ENCODE measurements at regions not wholly inside any gene's neighbourhood (a gene's known extent, or its start where the extent isn't known, plus 50 kb on each side); places are given as distances from the start of the nearest gene placed in this dataset.

DNA sequence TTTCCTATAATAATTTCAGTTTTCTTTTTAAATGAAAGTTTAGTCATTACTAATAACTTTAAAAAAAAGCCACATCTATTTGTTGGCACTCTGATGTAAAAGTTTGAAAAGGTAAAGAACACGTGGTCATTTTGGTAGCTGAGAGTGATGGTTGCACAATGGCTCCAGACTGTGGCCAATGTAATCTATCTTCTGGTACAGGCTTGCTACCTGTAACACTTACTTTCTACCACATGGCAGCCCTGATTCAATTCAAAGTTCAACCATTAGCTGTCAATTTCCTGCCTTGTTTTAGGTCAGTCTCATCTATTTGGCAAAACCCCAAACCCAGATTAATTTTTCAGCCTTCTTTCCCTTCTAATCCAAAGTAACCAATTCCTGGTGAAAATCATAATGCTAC, 126.1 kb downstream of the TUSC7 start:
- Histone ChIP-seq H3K4me3 (no peak overlapping the region), H3K27ac (no peak overlapping the region), H3K9ac (ENCODE audit: low read depth in 2 of 2, low read length in 2 of 2) (no peak overlapping the region), H3K9me3 (no peaks in the 10 kb centered on the region), H3K36me3 (no peaks in the 10 kb centered on the region), H3K4me1 (no peaks in the 10 kb centered on the region), H3K27me3 (no peaks in the 10 kb centered on the region)
- intact Hi-C loops (cut with DNase I): no loop called here
- DNase-seq: no peak
- TF ChIP-seq, protein P1, sequence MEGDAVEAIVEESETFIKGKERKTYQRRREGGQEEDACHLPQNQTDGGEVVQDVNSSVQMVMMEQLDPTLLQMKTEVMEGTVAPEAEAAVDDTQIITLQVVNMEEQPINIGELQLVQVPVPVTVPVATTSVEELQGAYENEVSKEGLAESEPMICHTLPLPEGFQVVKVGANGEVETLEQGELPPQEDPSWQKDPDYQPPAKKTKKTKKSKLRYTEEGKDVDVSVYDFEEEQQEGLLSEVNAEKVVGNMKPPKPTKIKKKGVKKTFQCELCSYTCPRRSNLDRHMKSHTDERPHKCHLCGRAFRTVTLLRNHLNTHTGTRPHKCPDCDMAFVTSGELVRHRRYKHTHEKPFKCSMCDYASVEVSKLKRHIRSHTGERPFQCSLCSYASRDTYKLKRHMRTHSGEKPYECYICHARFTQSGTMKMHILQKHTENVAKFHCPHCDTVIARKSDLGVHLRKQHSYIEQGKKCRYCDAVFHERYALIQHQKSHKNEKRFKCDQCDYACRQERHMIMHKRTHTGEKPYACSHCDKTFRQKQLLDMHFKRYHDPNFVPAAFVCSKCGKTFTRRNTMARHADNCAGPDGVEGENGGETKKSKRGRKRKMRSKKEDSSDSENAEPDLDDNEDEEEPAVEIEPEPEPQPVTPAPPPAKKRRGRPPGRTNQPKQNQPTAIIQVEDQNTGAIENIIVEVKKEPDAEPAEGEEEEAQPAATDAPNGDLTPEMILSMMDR (IDR thresholded peaks at IDR 0.05): no peak

DNA sequence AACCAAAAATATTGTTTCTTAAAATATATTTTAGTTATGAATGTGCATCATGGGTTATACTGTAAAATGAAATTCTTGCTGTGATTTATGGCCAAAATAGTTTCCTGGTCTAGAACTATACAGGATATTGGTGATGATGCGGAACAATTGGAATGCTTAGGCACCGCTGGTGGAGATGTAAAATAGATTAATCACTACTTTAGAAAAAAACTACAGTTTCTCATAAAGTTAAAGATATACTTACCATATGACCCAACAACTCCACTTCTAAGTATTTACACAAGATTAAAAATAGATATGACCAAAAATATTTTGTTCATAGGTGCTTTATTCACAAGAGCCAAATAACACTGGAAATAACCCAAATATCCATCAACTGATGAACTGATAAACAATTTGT, 126.7 kb downstream of the TUSC7 start:
- TF ChIP-seq, protein P1 (IDR thresholded peaks at IDR 0.05): no peak
- Histone ChIP-seq H3K4me3 (no peak overlapping the region), H3K36me3 (no peaks in the 10 kb centered on the region), H3K4me1 (no peaks in the 10 kb centered on the region), H3K27ac (no peak overlapping the region), H3K9me3 (no peaks in the 10 kb centered on the region), H3K27me3 (no peaks in the 10 kb centered on the region), H3K9ac (ENCODE audit: low read depth in 2 of 2, low read length in 2 of 2) (no peak overlapping the region)
- intact Hi-C loops (cut with DNase I): no loop called here
- DNase-seq: no peak

DNA sequence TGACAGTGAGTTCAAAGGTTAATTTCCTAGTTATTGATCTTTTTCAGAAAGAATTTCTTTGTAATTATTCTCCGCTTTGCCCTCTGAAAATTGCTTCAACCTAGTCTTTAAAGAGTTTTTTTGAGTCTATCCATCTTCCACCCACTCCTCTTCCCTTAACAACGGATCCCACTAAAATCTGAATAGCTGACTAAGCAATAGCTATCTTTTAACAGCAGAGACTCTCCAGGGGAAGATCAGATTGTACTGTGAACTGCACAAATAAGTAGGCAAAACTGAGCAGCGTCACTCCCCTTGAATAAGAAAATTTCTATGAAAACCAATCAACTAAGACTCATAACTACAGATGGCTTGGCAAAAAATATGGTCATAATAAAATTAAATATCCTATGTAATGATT, 127.9 kb downstream of the TUSC7 start:
- Histone ChIP-seq H3K9ac (ENCODE audit: low read depth in 2 of 2, low read length in 2 of 2) (no peak overlapping the region), H3K9me3 (no peaks in the 10 kb centered on the region), H3K4me3 (no peak overlapping the region), H3K27me3 (no peaks in the 10 kb centered on the region), H3K27ac (no peak overlapping the region), H3K4me1 (no peaks in the 10 kb centered on the region), H3K36me3 (no peaks in the 10 kb centered on the region)
- TF ChIP-seq, protein P1 (IDR thresholded peaks at IDR 0.05): no peak
- DNase-seq: no peak
- intact Hi-C loops (cut with DNase I): no loop called here

DNA sequence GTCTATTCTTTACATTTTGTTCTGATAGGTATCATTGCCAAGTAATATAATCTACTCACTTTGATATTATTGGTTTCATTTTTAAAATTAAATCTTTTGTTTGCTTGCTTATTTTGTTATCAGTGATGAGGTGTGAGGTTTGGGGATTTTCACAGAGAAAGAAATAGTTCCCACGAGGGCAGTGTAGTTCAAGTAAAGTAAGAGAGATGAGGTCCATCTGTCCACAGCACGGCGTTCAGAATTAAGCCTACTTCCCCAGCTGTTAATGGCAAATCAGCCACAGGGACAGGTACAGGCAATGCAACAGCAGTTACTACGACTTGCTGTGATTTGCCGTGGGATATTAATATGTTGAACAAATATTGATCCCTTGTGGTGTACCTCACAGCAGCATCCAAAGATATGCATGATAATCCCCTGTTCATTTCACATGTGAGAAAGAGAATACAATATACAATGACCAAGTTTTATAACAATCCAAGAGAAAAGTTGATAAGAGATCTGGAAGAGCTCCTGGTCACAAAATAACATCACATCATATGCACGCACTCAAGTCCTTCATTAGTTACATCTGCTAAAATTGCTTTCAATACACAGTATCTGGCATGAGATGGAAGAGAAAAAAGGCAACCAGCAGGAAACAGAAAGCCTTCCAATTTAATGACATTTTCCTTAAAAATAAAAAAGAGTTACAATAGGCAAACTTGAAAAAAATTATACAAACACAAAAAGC, 131.6 kb downstream of the TUSC7 start:
- TF ChIP-seq, protein P1 (IDR thresholded peaks at IDR 0.05): no peak
- H3K27ac ChIP-seq: no peak overlapping the region
- no peak overlapping the region for H3K4me3 ChIP-seq
- H3K4me1 ChIP-seq: no peaks in the 10 kb centered on the region
- no peak overlapping the region for H3K9ac ChIP-seq (ENCODE audit: low read depth in 2 of 2, low read length in 2 of 2)
- no peaks in the 10 kb centered on the region for H3K27me3 ChIP-seq
- DNase-seq: no peak
- no peaks in the 10 kb centered on the region for H3K36me3 ChIP-seq
- H3K9me3 ChIP-seq: no peaks in the 10 kb centered on the region
- intact Hi-C loops (cut with DNase I): no loop called here

DNA sequence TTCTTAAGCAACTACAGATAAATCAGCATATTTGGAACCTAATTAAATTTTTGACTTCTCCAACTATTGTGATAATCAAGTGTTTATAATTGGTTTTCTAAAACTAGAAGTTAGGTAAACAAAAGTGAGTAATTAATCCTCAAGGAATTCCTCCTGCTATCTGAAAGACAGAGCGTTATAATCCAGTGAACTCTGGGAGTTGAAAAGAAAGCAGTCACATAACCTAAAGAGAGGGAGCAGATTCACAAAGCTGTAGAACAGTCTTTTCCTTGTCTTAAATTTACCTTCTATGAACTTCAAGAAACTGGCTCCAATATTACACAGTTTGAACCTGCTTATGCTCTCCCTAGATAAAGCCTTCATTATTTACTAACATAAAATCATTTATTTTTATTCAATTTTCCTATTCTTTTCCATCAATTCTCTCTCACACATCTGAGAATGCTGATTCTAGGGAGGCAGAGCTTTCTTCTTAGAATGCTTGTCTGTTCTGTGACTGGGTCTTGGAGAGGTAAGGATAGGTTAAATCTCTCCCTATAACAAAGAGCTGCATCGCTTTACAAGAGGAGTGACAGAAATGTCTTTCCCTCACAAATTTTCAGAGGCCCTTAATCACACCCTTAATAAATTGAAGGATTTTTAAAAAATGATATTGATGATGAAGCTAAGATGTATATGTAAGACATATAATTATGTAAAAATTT, 132.8 kb downstream of the TUSC7 start:
- Histone ChIP-seq H3K9ac (ENCODE audit: low read depth in 2 of 2, low read length in 2 of 2) (no peak overlapping the region), H3K4me3 (no peak overlapping the region), H3K27ac (no peak overlapping the region), H3K4me1 (no peaks in the 10 kb centered on the region), H3K27me3 (no peaks in the 10 kb centered on the region), H3K9me3 (no peaks in the 10 kb centered on the region), H3K36me3 (no peaks in the 10 kb centered on the region)
- no peak for DNase-seq
- TF ChIP-seq, protein P1 (IDR thresholded peaks at IDR 0.05): no peak
- intact Hi-C loops (cut with DNase I): no loop called here

Measured in colonic mucosa (tissue), 4 donors.